ENCODE measurements at regions not wholly inside any gene's neighbourhood (a gene's known extent, or its start where the extent isn't known, plus 50 kb on each side); places are given as distances from the start of the nearest gene placed in this dataset.
"Not testable (repeated sequence)": the region's sequence is repeated elsewhere in the genome, so short reads cannot be mapped to it uniquely, and the experiment has no call there.

- Mint-ChIP-seq H3K4me3 (no peak overlapping the region), H3K9me3 (no peaks in the 10 kb centered on the region), H3K36me3 (no peaks in the 10 kb centered on the region), H3K27ac (no peak overlapping the region), H3K4me1 (ENCODE audit: unreplicated experiment) (no peaks in the 10 kb centered on the region), H3K27me3 (no peaks in the 10 kb centered on the region)
- DNase-seq (ENCODE audit: extremely low spot score, unreplicated experiment) = no peak
- TF ChIP-seq CTCF (conservative IDR thresholded peaks at IDR 0.05) = no peak
These were observed 307.9 kb upstream of the MDFIC2 start for GRCh38 chr3:70620367-70620766.

DNA sequence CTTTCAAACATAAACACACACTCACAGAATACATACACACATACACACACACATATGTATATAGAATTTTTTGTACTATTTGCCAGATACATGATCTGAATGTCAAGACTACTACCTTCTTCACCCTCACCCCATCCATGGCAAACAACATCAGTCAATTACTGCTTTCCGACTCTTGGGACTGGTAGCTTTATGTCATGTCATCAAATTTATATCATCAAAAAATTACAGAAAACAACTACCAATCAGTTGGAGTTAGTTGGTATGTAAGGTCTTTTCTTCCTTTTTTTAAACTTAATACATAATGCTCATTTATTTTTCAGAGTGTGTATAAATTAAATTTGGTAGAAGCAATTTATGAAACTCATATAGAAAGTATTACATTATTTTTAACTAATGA is 305.7 kb upstream of the MDFIC2 start:
- Mint-ChIP-seq H3K4me3 (no peak overlapping the region), H3K4me1 (ENCODE audit: unreplicated experiment) (no peaks in the 10 kb centered on the region), H3K9me3 (no peaks in the 10 kb centered on the region), H3K36me3 (no peaks in the 10 kb centered on the region), H3K27ac (no peak overlapping the region), H3K27me3 (no peaks in the 10 kb centered on the region)
- no peak for TF ChIP-seq CTCF (conservative IDR thresholded peaks at IDR 0.05)
- DNase-seq (ENCODE audit: extremely low spot score, unreplicated experiment) = no peak

DNA sequence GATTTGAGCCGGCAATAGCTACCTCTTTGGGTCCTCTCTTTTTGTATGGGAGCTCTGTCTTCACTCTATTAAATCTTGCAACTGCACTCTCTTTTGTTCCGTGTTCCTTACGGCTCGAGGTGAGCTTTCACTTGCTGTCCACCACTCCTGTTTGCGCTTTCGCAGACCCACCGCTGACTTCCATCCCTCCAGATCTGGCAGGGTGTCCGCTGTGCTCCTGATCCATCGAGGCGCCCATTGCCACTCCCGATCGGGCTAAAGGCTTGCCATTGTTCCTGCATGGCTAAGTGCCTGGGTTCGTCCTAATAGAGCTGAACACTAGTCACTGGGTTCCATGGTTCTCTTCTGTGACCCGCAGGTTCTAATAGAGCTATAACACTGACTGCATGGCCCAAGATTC is 304.9 kb upstream of the MDFIC2 start:
- H3K4me1 Mint-ChIP-seq (ENCODE audit: unreplicated experiment) = not testable (repeated sequence)

GRCh38 chr3:70615286-70615685 is 302.8 kb upstream of the MDFIC2 start:
- no peaks in the 10 kb centered on the region for H3K4me1 Mint-ChIP-seq (ENCODE audit: unreplicated experiment)
- H3K9me3 Mint-ChIP-seq = no peaks in the 10 kb centered on the region
- no peak for DNase-seq (ENCODE audit: extremely low spot score, unreplicated experiment)
- no peaks in the 10 kb centered on the region for H3K36me3 Mint-ChIP-seq
- no peak for TF ChIP-seq CTCF (conservative IDR thresholded peaks at IDR 0.05)
- no peaks in the 10 kb centered on the region for H3K27me3 Mint-ChIP-seq
- H3K4me3 Mint-ChIP-seq = no peak overlapping the region
- H3K27ac Mint-ChIP-seq = no peak overlapping the region

More for the DNA sequence above, 304.9 kb upstream of the MDFIC2 start:
- H3K27ac Mint-ChIP-seq; H3K9me3 Mint-ChIP-seq; DNase-seq (ENCODE audit: extremely low spot score, unreplicated experiment); H3K4me3 Mint-ChIP-seq; H3K36me3 Mint-ChIP-seq; H3K27me3 Mint-ChIP-seq: not testable (repeated sequence)

- TF ChIP-seq CTCF (conservative IDR thresholded peaks at IDR 0.05) = no peak
- Mint-ChIP-seq H3K9me3 (no peaks in the 10 kb centered on the region), H3K4me1 (ENCODE audit: unreplicated experiment) (no peaks in the 10 kb centered on the region), H3K4me3 (no peak overlapping the region), H3K36me3 (no peaks in the 10 kb centered on the region), H3K27me3 (no peaks in the 10 kb centered on the region), H3K27ac (no peak overlapping the region)
- DNase-seq (ENCODE audit: extremely low spot score, unreplicated experiment) = no peak
These were observed 301.7 kb upstream of the MDFIC2 start for GRCh38 chr3:70614111-70614510.

GRCh38 chr3:70612920-70613319 is 300.5 kb upstream of the MDFIC2 start:
- Mint-ChIP-seq H3K27me3 (no peaks in the 10 kb centered on the region), H3K4me3 (no peak overlapping the region), H3K36me3 (no peaks in the 10 kb centered on the region), H3K4me1 (ENCODE audit: unreplicated experiment) (no peaks in the 10 kb centered on the region), H3K27ac (no peak overlapping the region), H3K9me3 (no peaks in the 10 kb centered on the region)
- no peak for TF ChIP-seq CTCF (conservative IDR thresholded peaks at IDR 0.05)
- no peak for DNase-seq (ENCODE audit: extremely low spot score, unreplicated experiment)

DNA sequence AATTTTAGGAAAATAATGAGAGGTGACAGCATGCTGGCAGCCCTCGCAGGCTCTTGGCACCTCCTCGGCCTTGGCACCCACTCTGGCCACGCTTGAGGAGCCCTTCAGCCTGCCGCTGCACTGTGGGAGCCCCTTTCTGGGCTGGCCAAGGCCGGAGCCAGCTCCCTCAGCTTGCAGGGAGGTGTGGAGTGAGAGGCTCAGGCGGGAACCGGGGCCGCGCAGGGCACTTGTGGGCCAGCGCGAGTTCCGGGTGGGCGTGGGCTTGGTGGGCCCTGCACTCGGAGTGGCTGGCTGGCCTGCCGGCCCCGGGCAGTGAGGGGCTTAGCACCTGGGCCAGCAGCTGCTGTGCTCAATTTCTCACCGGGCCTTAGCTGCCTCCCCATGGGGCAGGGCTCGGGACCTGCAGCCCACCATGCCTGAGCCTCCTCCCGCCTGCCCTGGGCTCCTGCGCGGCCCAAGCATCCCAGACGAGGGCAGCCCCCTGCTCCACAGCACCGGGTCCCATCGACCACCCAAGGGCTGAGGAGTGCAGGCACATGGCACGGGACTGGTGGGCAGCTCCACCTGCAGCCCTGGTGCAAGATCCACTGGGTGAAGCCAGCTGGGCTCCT is 299.3 kb upstream of the MDFIC2 start:
- H3K36me3 Mint-ChIP-seq; H3K27ac Mint-ChIP-seq; DNase-seq (ENCODE audit: extremely low spot score, unreplicated experiment); H3K4me3 Mint-ChIP-seq; H3K4me1 Mint-ChIP-seq (ENCODE audit: unreplicated experiment); H3K27me3 Mint-ChIP-seq; H3K9me3 Mint-ChIP-seq: not testable (repeated sequence)
